GM12878 (cell line): ENCODE measurements at regions not wholly inside any gene's neighbourhood (a gene's known extent, or its start where the extent isn't known, plus 50 kb on each side); places are given as distances from the start of the nearest gene placed in this dataset.
A peak's percentile ranks its signal among the peaks of the same experiment; 100 is the strongest.

Experiments
- ATAC-seq: fragments of 200-7000 bp; cut with Tn5 transposase; 3 replicates; pipeline ENCODE4 v1.9.1; 2020; ENCODE audit warnings: mild to moderate bottlenecking, moderate library complexity
- BruUV-seq: library from RNA; stranded (reverse); fragments of 400-500 nt; replicated peaks from 2 replicates; lab custom pipeline; 2021; lab: Mats Ljungman, UMichigan
- CTCF ChIA-PET: fragments of 300-600 bp; sonication (Branson Sonifier 250); formaldehyde crosslinking; extraction: SDS; loops from one replicate; lab custom pipeline; 2021; ENCODE audit warnings: inconsistent platforms; lab: Yijun Ruan, JAX
- POLR2A ChIA-PET: fragments of 350-600 bp; formaldehyde crosslinking; extraction: SDS; loops from one replicate; lab custom pipeline; 2021; ENCODE audit warnings: inconsistent platforms; lab: Charles Lee
- RAD21 ChIA-PET: fragments of 300-600 bp; sonication (Branson Sonifier 250); formaldehyde crosslinking; loops from one replicate; lab custom pipeline; 2023; ENCODE audit warnings: antibody characterized with exemption; ENCODE audit not compliant: unreplicated experiment; lab: Charles Lee
- SMC1A ChIA-PET: fragments of 300-600 bp; sonication (Branson Sonifier 250); formaldehyde crosslinking; loops from one replicate; lab custom pipeline; 2023; ENCODE audit not compliant: unreplicated experiment, uncharacterized antibody; lab: Charles Lee
- DNase-seq: peaks from one replicate; pipeline ENCODE4 v3.0.0-alpha.2; 2011; ENCODE audit warnings: low read depth, low spot score
- FAIRE-seq: peaks from 3 replicates; lab custom pipeline; 2011; peaks lifted over from hg19 to GRCh38; lab: Jason Lieb, UNC
- H2AFZ ChIP-seq: 2 replicates; pipeline ENCODE4 v1.6.0; 2011; ENCODE audit warnings: low read depth, low read length, control low read depth; ENCODE audit not compliant: control insufficient read depth
- H3K27ac ChIP-seq: 2 replicates; pipeline ENCODE4 v1.5.1; 2011; ENCODE audit warnings: control low read depth; ENCODE audit not compliant: control insufficient read depth, insufficient read depth
- H3K27me3 ChIP-seq, 2 experiments: replicated peaks in 1 of 2; 2 replicates each; pipeline versions ENCODE4 v1.6.0 to v1.6.1; 2011; ENCODE audit warnings: low read length in 1 of 2; ENCODE audit not compliant: control insufficient read depth in 2 of 2, insufficient read depth in 2 of 2
- H3K36me3 ChIP-seq, 2 experiments: 2 replicates each; pipeline ENCODE4 v1.5.1; 2011; ENCODE audit warnings: low read length in 1 of 2; ENCODE audit not compliant: control insufficient read depth in 2 of 2, insufficient read depth in 2 of 2
- H3K4me1 ChIP-seq: 2 replicates; pipeline ENCODE4 v1.6.1; 2011; ENCODE audit warnings: mild to moderate bottlenecking, low read length, moderate library complexity, mixed read lengths; ENCODE audit not compliant: control insufficient read depth, insufficient read depth
- H3K4me2 ChIP-seq: 2 replicates; pipeline ENCODE4 v1.6.0; 2011; ENCODE audit warnings: control low read depth; ENCODE audit not compliant: control insufficient read depth, insufficient read depth
- H3K4me3 ChIP-seq: fragments of 200-600 bp; sonication (generic); 2 replicates; pipeline ENCODE4 v1.5.1; 2016
- H3K79me2 ChIP-seq: 2 replicates; pipeline ENCODE4 v1.6.0; 2011; ENCODE audit warnings: low read length; ENCODE audit not compliant: control insufficient read depth, insufficient read depth
- H3K9ac ChIP-seq: 2 replicates; pipeline ENCODE4 v1.8.0; 2011; ENCODE audit warnings: low read length, control low read depth, mixed read lengths; ENCODE audit not compliant: control insufficient read depth, insufficient read depth
- H3K9me3 ChIP-seq: replicated peaks from 3 replicates; pipeline ENCODE4 v1.5.1; 2011; ENCODE audit warnings: mild to moderate bottlenecking, low read length; ENCODE audit not compliant: control insufficient read depth, insufficient read depth
- H4K20me1 ChIP-seq: 2 replicates; pipeline ENCODE4 v1.6.0; 2011; ENCODE audit not compliant: control insufficient read depth, insufficient read depth
- NFIC ChIP-seq: IDR thresholded peaks from 2 replicates; pipeline ENCODE4 v1.6.1; 2012; ENCODE audit warnings: low read depth, mild to moderate bottlenecking, inconsistent platforms, low read length, moderate library complexity
- SIX5 ChIP-seq: IDR thresholded peaks from 2 replicates; pipeline ENCODE4 v1.6.1; 2011; ENCODE audit warnings: mild to moderate bottlenecking, low read depth, low read length, moderate library complexity; ENCODE audit not compliant: severe bottlenecking
- SRF ChIP-seq, 2 experiments: IDR thresholded peaks; 2 replicates each; pipeline ENCODE4 v1.6.1; 2011; ENCODE audit warnings: low read depth in 2 of 2, low read length in 2 of 2, mild to moderate bottlenecking in 1 of 2, moderate library complexity in 1 of 2
- ZBED1 ChIP-seq: IDR thresholded peaks from 2 replicates; pipeline ENCODE4 v1.6.1; 2016; ENCODE audit warnings: borderline replicate concordance
- ZNF622 ChIP-seq: fragments of 450-650 bp; IDR thresholded peaks from 2 replicates; pipeline ENCODE4 v1.6.1; 2017; ENCODE audit warnings: mild to moderate bottlenecking, inconsistent platforms
- ZZZ3 ChIP-seq: IDR thresholded peaks from 2 replicates; pipeline ENCODE4 v1.6.1; 2011; ENCODE audit warnings: low read depth; ENCODE audit not compliant: control insufficient read depth, insufficient read length
- WGBS: methylation state at CpG from one replicate; pipeline ENCODE4 v1.1.6; 2016; ENCODE audit warnings: low lambda C conversion rate; ENCODE audit not compliant: insufficient replicate concordance, insufficient coverage; ENCODE audit errors: missing lambda C conversion rate; 5-methylcytosine and 5-hydroxymethylcytosine counted together
- in situ Hi-C: fragments of 300-500 bp; cut with MboI; formaldehyde crosslinking; loops from 9 replicates; pipeline ENCODE4 v1.14.3; 2018; ENCODE audit warnings: mixed read lengths
- intact Hi-C: fragments of 100-400 bp; cut with micrococcal nuclease; formaldehyde crosslinking; loops from one replicate; pipeline ENCODE4 v1.14.2; 2022; ENCODE audit not compliant: unreplicated experiment
- TF ChIP-seq, protein P1 (sequence below): IDR thresholded peaks from 2 replicates; pipeline ENCODE4 v1.6.1; 2012; ENCODE audit warnings: improper control_type of control experiment, low read depth, low read length; ENCODE audit not compliant: insufficient replicate concordance
- TF ChIP-seq, protein P2 (sequence below): fragments of 450-650 bp; IDR thresholded peaks from 2 replicates; pipeline ENCODE4 v1.6.1; 2016; ENCODE audit warnings: mild to moderate bottlenecking, moderate library complexity, borderline replicate concordance
- TF ChIP-seq, protein P3 (sequence below): fragments of 450-650 bp; formaldehyde crosslinking; IDR thresholded peaks from 2 replicates; pipeline ENCODE4 v1.4.0; 2022; ENCODE audit warnings: mild to moderate bottlenecking, moderate library complexity

DNA sequence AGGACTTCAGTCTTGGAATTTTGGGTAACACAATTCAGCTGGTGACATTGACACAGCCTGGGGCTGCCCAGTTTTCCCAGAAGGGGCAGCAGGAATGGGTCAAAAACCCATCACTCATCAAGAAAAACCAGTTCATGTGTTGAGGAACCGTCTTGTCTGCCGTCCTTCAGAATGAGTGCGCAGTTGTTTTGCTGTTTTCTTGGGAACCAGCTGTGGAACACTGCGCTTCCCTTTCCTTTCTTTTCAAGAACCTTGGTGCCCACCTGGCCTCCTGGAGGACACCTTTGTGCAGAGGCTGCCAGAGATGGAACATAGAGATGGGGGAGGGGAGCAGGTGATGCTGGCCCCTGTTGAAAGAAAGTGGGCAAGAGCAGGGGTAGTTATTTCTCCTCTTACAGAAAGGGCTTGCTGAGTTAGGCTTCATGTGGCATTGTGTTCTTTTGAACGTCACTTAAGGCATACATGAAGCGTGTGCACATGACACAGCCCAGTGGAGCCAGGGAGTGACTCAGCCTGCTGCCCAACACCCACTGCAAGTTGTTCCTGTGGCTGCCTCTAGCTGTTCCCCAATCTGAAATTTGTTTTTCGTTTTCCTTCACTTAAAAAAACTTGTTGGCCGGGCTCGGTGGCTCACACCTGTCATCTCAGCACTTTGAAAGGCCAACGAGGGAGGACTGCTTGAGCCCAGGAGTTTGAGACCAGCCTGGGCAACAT is 87.4 kb upstream of the TNS3 start:
- no peaks in the 10 kb centered on the region for H3K27me3 ChIP-seq
- POLR2A ChIA-PET, result interaction anchor here (0.7 kb wide), 1 partner anchor 21 kb away, joined by 9 read pairs; no protein-coding TSS in a partner anchor
- RAD21 ChIA-PET, result no interaction called here
- CTCF ChIA-PET, result no interaction called here
- no peaks in the 10 kb centered on the region for H3K9me3 ChIP-seq
- in situ Hi-C loops (no loop called here), intact Hi-C loops (no loop called here)
- 23% methylated on average over 10 of the region's 10 CpGs for WGBS
- FAIRE-seq (peak; percentile 98), ATAC-seq (peak; percentile 97), DNase-seq (peak; percentile 90)
- H3K36me3 ChIP-seq, result no peaks in the 10 kb centered on the region
- H3K4me3 ChIP-seq, result no peak overlapping the region
- H3K9ac ChIP-seq, result peak overlapping the region; percentile 64
- SMC1A ChIA-PET, result no interaction called here
- no TSS peak for BruUV-seq
- H3K79me2 ChIP-seq, result no peaks in the 10 kb centered on the region
- no peaks in the 10 kb centered on the region for H4K20me1 ChIP-seq
- peak overlapping the region; percentile 25 for H2AFZ ChIP-seq
- peak overlapping the region; percentile 73 for H3K27ac ChIP-seq
- peaks cover 36% of the 10 kb centered on the region for H3K4me1 ChIP-seq
- H3K4me2 ChIP-seq, result peak overlapping the region; percentile 71
- no peak for TF ChIP-seq ZBED1
- TF ChIP-seq ZZZ3, result no peak
- 0 out of 4 replicates have a peak, but pooled peaks of 1 of the 2 experiments have one; percentile 28 for TF ChIP-seq SRF (IDR thresholded peaks at IDR 0.05; ENCODE audit: low read depth in 2 of 2, low read length in 2 of 2)
- no peak for TF ChIP-seq ZNF622
- TF ChIP-seq, protein P1, sequence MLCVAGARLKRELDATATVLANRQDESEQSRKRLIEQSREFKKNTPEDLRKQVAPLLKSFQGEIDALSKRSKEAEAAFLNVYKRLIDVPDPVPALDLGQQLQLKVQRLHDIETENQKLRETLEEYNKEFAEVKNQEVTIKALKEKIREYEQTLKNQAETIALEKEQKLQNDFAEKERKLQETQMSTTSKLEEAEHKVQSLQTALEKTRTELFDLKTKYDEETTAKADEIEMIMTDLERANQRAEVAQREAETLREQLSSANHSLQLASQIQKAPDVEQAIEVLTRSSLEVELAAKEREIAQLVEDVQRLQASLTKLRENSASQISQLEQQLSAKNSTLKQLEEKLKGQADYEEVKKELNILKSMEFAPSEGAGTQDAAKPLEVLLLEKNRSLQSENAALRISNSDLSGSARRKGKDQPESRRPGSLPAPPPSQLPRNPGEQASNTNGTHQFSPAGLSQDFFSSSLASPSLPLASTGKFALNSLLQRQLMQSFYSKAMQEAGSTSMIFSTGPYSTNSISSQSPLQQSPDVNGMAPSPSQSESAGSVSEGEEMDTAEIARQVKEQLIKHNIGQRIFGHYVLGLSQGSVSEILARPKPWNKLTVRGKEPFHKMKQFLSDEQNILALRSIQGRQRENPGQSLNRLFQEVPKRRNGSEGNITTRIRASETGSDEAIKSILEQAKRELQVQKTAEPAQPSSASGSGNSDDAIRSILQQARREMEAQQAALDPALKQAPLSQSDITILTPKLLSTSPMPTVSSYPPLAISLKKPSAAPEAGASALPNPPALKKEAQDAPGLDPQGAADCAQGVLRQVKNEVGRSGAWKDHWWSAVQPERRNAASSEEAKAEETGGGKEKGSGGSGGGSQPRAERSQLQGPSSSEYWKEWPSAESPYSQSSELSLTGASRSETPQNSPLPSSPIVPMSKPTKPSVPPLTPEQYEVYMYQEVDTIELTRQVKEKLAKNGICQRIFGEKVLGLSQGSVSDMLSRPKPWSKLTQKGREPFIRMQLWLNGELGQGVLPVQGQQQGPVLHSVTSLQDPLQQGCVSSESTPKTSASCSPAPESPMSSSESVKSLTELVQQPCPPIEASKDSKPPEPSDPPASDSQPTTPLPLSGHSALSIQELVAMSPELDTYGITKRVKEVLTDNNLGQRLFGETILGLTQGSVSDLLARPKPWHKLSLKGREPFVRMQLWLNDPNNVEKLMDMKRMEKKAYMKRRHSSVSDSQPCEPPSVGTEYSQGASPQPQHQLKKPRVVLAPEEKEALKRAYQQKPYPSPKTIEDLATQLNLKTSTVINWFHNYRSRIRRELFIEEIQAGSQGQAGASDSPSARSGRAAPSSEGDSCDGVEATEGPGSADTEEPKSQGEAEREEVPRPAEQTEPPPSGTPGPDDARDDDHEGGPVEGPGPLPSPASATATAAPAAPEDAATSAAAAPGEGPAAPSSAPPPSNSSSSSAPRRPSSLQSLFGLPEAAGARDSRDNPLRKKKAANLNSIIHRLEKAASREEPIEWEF, result no peak
- TF ChIP-seq SIX5, result no peak
- TF ChIP-seq, protein P2, sequence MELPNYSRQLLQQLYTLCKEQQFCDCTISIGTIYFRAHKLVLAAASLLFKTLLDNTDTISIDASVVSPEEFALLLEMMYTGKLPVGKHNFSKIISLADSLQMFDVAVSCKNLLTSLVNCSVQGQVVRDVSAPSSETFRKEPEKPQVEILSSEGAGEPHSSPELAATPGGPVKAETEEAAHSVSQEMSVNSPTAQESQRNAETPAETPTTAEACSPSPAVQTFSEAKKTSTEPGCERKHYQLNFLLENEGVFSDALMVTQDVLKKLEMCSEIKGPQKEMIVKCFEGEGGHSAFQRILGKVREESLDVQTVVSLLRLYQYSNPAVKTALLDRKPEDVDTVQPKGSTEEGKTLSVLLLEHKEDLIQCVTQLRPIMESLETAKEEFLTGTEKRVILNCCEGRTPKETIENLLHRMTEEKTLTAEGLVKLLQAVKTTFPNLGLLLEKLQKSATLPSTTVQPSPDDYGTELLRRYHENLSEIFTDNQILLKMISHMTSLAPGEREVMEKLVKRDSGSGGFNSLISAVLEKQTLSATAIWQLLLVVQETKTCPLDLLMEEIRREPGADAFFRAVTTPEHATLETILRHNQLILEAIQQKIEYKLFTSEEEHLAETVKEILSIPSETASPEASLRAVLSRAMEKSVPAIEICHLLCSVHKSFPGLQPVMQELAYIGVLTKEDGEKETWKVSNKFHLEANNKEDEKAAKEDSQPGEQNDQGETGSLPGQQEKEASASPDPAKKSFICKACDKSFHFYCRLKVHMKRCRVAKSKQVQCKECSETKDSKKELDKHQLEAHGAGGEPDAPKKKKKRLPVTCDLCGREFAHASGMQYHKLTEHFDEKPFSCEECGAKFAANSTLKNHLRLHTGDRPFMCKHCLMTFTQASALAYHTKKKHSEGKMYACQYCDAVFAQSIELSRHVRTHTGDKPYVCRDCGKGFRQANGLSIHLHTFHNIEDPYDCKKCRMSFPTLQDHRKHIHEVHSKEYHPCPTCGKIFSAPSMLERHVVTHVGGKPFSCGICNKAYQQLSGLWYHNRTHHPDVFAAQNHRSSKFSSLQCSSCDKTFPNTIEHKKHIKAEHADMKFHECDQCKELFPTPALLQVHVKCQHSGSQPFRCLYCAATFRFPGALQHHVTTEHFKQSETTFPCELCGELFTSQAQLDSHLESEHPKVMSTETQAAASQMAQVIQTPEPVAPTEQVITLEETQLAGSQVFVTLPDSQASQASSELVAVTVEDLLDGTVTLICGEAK, result no peak
- TF ChIP-seq, protein P3, sequence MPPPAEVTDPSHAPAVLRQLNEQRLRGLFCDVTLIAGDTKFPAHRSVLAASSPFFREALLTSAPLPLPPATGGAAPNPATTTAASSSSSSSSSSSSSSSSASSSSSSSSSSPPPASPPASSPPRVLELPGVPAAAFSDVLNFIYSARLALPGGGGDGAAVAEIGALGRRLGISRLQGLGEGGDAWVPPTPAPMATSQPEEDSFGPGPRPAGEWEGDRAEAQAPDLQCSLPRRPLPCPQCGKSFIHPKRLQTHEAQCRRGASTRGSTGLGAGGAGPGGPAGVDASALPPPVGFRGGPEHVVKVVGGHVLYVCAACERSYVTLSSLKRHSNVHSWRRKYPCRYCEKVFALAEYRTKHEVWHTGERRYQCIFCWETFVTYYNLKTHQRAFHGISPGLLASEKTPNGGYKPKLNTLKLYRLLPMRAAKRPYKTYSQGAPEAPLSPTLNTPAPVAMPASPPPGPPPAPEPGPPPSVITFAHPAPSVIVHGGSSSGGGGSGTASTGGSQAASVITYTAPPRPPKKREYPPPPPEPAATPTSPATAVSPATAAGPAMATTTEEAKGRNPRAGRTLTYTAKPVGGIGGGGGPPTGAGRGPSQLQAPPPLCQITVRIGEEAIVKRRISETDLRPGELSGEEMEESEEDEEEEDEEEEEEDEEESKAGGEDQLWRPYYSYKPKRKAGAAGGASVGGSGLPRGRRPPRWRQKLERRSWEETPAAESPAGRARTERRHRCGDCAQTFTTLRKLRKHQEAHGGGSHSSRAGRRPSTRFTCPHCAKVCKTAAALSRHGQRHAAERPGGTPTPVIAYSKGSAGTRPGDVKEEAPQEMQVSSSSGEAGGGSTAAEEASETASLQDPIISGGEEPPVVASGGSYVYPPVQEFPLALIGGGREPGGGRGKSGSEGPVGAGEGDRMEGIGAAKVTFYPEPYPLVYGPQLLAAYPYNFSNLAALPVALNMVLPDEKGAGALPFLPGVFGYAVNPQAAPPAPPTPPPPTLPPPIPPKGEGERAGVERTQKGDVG (CRISPR knock-in tag), result no peak
- peak; percentile 58 for TF ChIP-seq NFIC
